Astrocyte (in vitro differentiated cells and primary cell): ENCODE measurements at regions not wholly inside any gene's neighbourhood (a gene's known extent, or its start where the extent isn't known, plus 50 kb on each side); places are given as distances from the start of the nearest gene placed in this dataset.

Source experiments
- DNase-seq: peaks from one replicate; pipeline ENCODE4 v3.0.0-alpha.2; 2010; ENCODE audit warnings: low read depth
- FAIRE-seq: peaks from 2 replicates; lab custom pipeline; 2011; peaks lifted over from hg19 to GRCh38; lab: Jason Lieb, UNC
- H2AFZ ChIP-seq: 2 replicates; pipeline ENCODE4 v1.6.0; 2012; ENCODE audit warnings: low read depth, low read length, inconsistent platforms
- H3K27ac ChIP-seq: 2 replicates; pipeline ENCODE4 v1.5.1; 2011; ENCODE audit warnings: low read depth, low read length, inconsistent platforms
- H3K27me3 ChIP-seq: 2 replicates; pipeline ENCODE4 v1.6.0; 2011; ENCODE audit warnings: low read length, inconsistent platforms; ENCODE audit not compliant: insufficient read depth
- H3K36me3 ChIP-seq: 2 replicates; pipeline ENCODE4 v1.5.1; 2011; ENCODE audit warnings: low read length, inconsistent platforms; ENCODE audit not compliant: insufficient read depth
- H3K4me1 ChIP-seq: 2 replicates; pipeline ENCODE4 v1.5.1; 2011; ENCODE audit warnings: low read length, inconsistent platforms; ENCODE audit not compliant: insufficient read depth
- H3K4me2 ChIP-seq: 2 replicates; pipeline ENCODE4 v1.6.0; 2012; ENCODE audit warnings: low read length, inconsistent platforms
- H3K4me3 ChIP-seq: 2 replicates; pipeline ENCODE4 v1.5.1; 2011; ENCODE audit warnings: low read depth, mild to moderate bottlenecking, low read length, inconsistent platforms; ENCODE audit not compliant: insufficient read depth
- H3K79me2 ChIP-seq: 2 replicates; pipeline ENCODE4 v1.6.0; 2012; ENCODE audit warnings: mild to moderate bottlenecking, low read length, inconsistent platforms; ENCODE audit not compliant: insufficient read depth
- H3K9ac ChIP-seq: 2 replicates; pipeline ENCODE4 v1.6.0; 2012; ENCODE audit warnings: mild to moderate bottlenecking, low read length, inconsistent platforms
- H3K9me3 ChIP-seq: 2 replicates; pipeline ENCODE4 v1.5.1; 2012; ENCODE audit warnings: low read depth, mild to moderate bottlenecking, low read length, inconsistent platforms; ENCODE audit not compliant: insufficient read depth
- H4K20me1 ChIP-seq: 2 replicates; pipeline ENCODE4 v1.6.0; 2012; ENCODE audit warnings: low read length, inconsistent platforms; ENCODE audit not compliant: insufficient read depth
- H3K27ac Mint-ChIP-seq: one replicate; pipeline ENCODE4 v1.8.0; 2021; ENCODE audit warnings: mild to moderate bottlenecking, mixed read lengths; ENCODE audit not compliant: unreplicated experiment
- H3K27me3 Mint-ChIP-seq: one replicate; pipeline ENCODE4 v1.8.0; 2021; ENCODE audit warnings: low read depth, mixed read lengths; ENCODE audit not compliant: unreplicated experiment
- H3K36me3 Mint-ChIP-seq: one replicate; pipeline ENCODE4 v1.8.0; 2021; ENCODE audit warnings: low read depth, mixed read lengths; ENCODE audit not compliant: unreplicated experiment
- H3K4me1 Mint-ChIP-seq: one replicate; pipeline ENCODE4 v1.8.0; 2021; ENCODE audit warnings: low read depth, mixed read lengths; ENCODE audit not compliant: unreplicated experiment
- H3K4me3 Mint-ChIP-seq: one replicate; pipeline ENCODE4 v1.8.0; 2021; ENCODE audit warnings: mild to moderate bottlenecking, moderate library complexity, mixed read lengths; ENCODE audit not compliant: unreplicated experiment
- H3K9me3 Mint-ChIP-seq: one replicate; pipeline ENCODE4 v1.8.0; 2021; ENCODE audit warnings: mild to moderate bottlenecking, mixed read lengths; ENCODE audit not compliant: unreplicated experiment
- EZH2 ChIP-seq: IDR thresholded peaks from 2 replicates; pipeline ENCODE4 v1.6.1; 2012; ENCODE audit warnings: mild to moderate bottlenecking, low read length, inconsistent platforms; ENCODE audit not compliant: insufficient read depth
- TF ChIP-seq, protein P1 (sequence below): IDR thresholded peaks from 2 replicates; pipeline ENCODE4 v1.5.1; 2011; ENCODE audit warnings: low read depth, mild to moderate bottlenecking, inconsistent platforms, low read length, moderate library complexity; ENCODE audit not compliant: insufficient read depth

DNA sequence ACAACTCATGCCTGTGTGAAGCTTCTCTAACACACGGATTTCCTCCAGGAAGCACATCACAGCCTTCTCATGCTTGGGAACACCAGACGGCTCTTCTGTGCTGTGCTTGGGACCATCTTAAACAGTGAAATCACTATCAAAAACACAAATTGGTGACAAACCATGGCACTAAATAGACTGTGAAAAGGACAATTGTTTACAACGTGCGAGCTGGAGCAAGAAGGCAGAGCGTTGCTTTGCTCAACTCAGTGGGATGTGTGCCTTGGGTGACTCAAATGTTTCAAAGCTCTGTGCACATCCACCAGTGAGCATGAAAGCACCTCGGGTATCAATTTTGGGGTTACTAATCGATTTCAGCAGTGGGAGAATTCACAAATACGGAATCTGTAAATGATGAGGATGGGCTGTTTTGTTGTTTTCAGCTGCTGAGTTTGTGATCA, 182.4 kb upstream of the ARL4C start:
- FAIRE-seq (no peak), DNase-seq (no peak)
- no peaks in the 10 kb centered on the region for H3K27me3 Mint-ChIP-seq
- H2AFZ ChIP-seq = peak overlapping the region; percentile 39
- H4K20me1 ChIP-seq = no peaks in the 10 kb centered on the region
- no peak for TF ChIP-seq EZH2
- TF ChIP-seq, protein P1, sequence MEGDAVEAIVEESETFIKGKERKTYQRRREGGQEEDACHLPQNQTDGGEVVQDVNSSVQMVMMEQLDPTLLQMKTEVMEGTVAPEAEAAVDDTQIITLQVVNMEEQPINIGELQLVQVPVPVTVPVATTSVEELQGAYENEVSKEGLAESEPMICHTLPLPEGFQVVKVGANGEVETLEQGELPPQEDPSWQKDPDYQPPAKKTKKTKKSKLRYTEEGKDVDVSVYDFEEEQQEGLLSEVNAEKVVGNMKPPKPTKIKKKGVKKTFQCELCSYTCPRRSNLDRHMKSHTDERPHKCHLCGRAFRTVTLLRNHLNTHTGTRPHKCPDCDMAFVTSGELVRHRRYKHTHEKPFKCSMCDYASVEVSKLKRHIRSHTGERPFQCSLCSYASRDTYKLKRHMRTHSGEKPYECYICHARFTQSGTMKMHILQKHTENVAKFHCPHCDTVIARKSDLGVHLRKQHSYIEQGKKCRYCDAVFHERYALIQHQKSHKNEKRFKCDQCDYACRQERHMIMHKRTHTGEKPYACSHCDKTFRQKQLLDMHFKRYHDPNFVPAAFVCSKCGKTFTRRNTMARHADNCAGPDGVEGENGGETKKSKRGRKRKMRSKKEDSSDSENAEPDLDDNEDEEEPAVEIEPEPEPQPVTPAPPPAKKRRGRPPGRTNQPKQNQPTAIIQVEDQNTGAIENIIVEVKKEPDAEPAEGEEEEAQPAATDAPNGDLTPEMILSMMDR = no peak
- peaks cover 63% of the 10 kb centered on the region for H3K4me1 ChIP-seq
- no peak overlapping the region for H3K27ac Mint-ChIP-seq
- no peaks in the 10 kb centered on the region for H3K9me3 ChIP-seq
- H3K79me2 ChIP-seq = no peaks in the 10 kb centered on the region
- no peaks in the 10 kb centered on the region for H3K36me3 Mint-ChIP-seq
- H3K9ac ChIP-seq = peak overlapping the region; percentile 82
- peak overlapping the region; percentile 97 for H3K27ac ChIP-seq
- peak overlapping the region; percentile 32 for H3K4me3 ChIP-seq
- H3K4me1 Mint-ChIP-seq = peaks cover 59% of the 10 kb centered on the region
- no peaks in the 10 kb centered on the region for H3K27me3 ChIP-seq
- peak overlapping the region; percentile 79 for H3K4me2 ChIP-seq
- no peak overlapping the region for H3K4me3 Mint-ChIP-seq
- no peaks in the 10 kb centered on the region for H3K9me3 Mint-ChIP-seq
- H3K36me3 ChIP-seq = no peaks in the 10 kb centered on the region

DNA sequence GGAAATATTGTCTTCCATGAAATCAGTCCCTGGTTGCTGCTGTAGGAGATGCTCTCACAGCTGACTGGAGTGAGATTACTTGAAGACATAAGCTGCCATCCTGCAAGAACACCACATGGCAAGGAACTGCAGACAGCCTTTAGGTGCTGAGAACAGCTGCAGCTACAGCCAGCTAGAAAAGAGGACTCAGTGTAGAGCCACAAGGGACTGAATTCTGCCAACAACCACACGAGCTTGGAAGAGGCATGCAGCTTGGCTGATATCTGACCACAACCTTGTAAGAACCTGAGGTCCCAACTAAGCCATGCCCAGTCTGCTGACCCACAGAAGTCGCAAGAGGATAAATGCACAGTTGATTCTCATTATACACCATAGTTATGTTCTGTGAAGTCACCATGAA, 181.8 kb upstream of the ARL4C start:
- Histone ChIP-seq H4K20me1 (no peaks in the 10 kb centered on the region), H3K9ac (peak overlapping the region; percentile 82), H3K4me3 (peak overlapping the region; percentile 32), H3K9me3 (peaks cover 1% of the 10 kb centered on the region), H3K4me2 (peak overlapping the region; percentile 79), H3K79me2 (no peaks in the 10 kb centered on the region), H3K36me3 (no peaks in the 10 kb centered on the region), H2AFZ (no peak overlapping the region), H3K27me3 (no peaks in the 10 kb centered on the region), H3K4me1 (peaks cover 69% of the 10 kb centered on the region), H3K27ac (peak overlapping the region; percentile 97)
- H3K4me3 Mint-ChIP-seq = no peak overlapping the region
- FAIRE-seq = peak; percentile 58
- TF ChIP-seq, protein P1 = no peak
- TF ChIP-seq EZH2 = no peak
- peak; percentile 99 for DNase-seq
- H3K27ac Mint-ChIP-seq = no peak overlapping the region
- peaks cover 57% of the 10 kb centered on the region for H3K4me1 Mint-ChIP-seq
- no peaks in the 10 kb centered on the region for H3K36me3 Mint-ChIP-seq
- H3K9me3 Mint-ChIP-seq = peaks cover 1% of the 10 kb centered on the region
- no peaks in the 10 kb centered on the region for H3K27me3 Mint-ChIP-seq

DNA sequence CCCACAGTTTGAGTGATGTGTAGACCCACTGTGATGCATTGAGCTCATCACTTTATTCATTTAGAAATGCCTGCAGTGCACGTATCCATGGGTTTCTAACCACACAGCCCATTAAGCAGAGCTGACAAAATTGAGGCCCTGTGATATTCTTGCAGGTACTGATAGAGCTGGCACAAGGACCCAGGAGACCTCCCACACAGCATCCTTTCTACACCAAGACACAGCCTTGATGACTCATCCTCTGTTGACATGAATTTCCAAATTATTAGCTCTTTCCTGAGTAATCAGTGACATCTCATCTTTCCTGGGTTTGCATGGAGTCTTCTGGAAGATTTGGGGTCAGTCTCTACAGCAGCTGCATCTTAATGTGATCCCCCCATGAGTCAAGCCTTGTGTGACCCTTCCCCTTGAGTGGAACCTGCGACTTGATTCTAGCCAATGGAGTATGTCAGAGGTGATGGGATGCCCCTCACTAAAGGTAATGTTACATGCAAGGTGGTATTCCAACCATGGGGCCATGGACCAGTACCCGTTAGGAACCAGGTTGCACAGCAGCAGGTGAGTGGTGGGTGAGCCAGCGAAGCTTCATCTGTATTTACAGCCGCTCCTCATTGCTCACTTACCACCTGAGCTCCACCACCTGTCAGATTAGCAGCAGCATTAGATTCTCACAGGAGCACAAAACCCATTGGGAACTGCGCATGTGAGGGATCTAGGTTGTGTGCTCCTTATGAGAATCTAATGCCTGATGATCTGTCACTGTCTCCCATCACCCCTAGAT, 181.1 kb upstream of the ARL4C start:
- Histone ChIP-seq H3K4me3 (no peak overlapping the region), H2AFZ (no peak overlapping the region), H4K20me1 (no peaks in the 10 kb centered on the region), H3K36me3 (no peaks in the 10 kb centered on the region), H3K27me3 (no peaks in the 10 kb centered on the region), H3K9me3 (peaks cover 9% of the 10 kb centered on the region), H3K9ac (no peak overlapping the region), H3K4me1 (peaks cover 70% of the 10 kb centered on the region), H3K4me2 (peak overlapping the region; percentile 5), H3K27ac (no peak overlapping the region), H3K79me2 (no peaks in the 10 kb centered on the region)
- no peaks in the 10 kb centered on the region for H3K36me3 Mint-ChIP-seq
- H3K4me1 Mint-ChIP-seq = peaks cover 52% of the 10 kb centered on the region
- no peaks in the 10 kb centered on the region for H3K27me3 Mint-ChIP-seq
- TF ChIP-seq, protein P1 = no peak
- no peak for TF ChIP-seq EZH2
- H3K4me3 Mint-ChIP-seq = no peak overlapping the region
- DNase-seq (peak; percentile 67), FAIRE-seq (peak; percentile 45)
- peaks cover 3% of the 10 kb centered on the region for H3K9me3 Mint-ChIP-seq
- H3K27ac Mint-ChIP-seq = no peak overlapping the region
